NB4 (cell line): ENCODE measurements at regions not wholly inside any gene's neighbourhood (a gene's known extent, or its start where the extent isn't known, plus 50 kb on each side); places are given as distances from the start of the nearest gene placed in this dataset.

Experiments used
- DNase-seq: peaks from one replicate; pipeline ENCODE4 v3.0.0; 2010; ENCODE audit warnings: low read depth
- H3K4me3 ChIP-seq: one replicate; pipeline ENCODE4 v1.5.1; 2011; ENCODE audit warnings: mild to moderate bottlenecking, low read depth, low read length, moderate library complexity
- CTCF ChIP-seq: IDR thresholded peaks from one replicate; pipeline ENCODE4 v1.5.1; 2012; ENCODE audit warnings: low read depth, low read length
- MYC ChIP-seq: IDR thresholded peaks from 2 replicates; pipeline ENCODE4 v1.6.1; 2011; ENCODE audit warnings: low read depth, low read length
- POLR2A ChIP-seq: IDR thresholded peaks from 2 replicates; pipeline ENCODE4 v1.6.1; 2011; ENCODE audit warnings: mild to moderate bottlenecking; ENCODE audit not compliant: insufficient read length; ENCODE audit errors: extremely low read depth
- TF ChIP-seq, protein P1 (sequence below): IDR thresholded peaks from 2 replicates; pipeline ENCODE4 v1.6.1; 2011; ENCODE audit warnings: low read depth, low read length

- no peak overlapping the region for H3K4me3 ChIP-seq
- DNase-seq: no peak
- TF ChIP-seq CTCF: no peak
- no peak for TF ChIP-seq MYC
- TF ChIP-seq, protein P1, sequence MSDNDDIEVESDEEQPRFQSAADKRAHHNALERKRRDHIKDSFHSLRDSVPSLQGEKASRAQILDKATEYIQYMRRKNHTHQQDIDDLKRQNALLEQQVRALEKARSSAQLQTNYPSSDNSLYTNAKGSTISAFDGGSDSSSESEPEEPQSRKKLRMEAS: no peak
- no peak for TF ChIP-seq POLR2A
Measured at GRCh38 chr10:47058032-47058702, 146.9 kb downstream of the PTPN20 start.

DNA sequence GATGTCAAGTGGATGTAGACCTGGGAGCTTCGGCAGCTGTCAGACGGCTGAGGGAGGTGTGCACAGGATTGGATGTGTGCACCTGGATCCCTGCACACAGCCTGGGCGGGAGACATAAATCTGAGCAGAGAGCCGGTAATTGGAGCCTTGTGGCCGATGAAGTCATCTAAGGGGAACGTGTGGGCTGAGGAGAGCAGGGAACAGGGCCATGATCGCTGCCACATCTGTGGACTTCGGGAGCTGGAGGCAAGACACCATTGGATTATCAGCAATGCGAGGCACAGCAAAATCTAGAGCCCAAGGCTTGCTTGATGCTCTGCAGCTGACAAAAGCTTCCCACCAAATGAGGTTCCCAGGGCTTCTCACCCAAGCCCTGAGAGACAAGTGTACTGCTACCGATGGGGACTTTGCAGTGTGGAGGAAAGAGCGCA is 147.7 kb downstream of the PTPN20 start:
- no peak for DNase-seq
- H3K4me3 ChIP-seq: no peak overlapping the region
- TF ChIP-seq, protein P1: no peak
- TF ChIP-seq POLR2A (no peak), CTCF (no peak), MYC (no peak)

DNA sequence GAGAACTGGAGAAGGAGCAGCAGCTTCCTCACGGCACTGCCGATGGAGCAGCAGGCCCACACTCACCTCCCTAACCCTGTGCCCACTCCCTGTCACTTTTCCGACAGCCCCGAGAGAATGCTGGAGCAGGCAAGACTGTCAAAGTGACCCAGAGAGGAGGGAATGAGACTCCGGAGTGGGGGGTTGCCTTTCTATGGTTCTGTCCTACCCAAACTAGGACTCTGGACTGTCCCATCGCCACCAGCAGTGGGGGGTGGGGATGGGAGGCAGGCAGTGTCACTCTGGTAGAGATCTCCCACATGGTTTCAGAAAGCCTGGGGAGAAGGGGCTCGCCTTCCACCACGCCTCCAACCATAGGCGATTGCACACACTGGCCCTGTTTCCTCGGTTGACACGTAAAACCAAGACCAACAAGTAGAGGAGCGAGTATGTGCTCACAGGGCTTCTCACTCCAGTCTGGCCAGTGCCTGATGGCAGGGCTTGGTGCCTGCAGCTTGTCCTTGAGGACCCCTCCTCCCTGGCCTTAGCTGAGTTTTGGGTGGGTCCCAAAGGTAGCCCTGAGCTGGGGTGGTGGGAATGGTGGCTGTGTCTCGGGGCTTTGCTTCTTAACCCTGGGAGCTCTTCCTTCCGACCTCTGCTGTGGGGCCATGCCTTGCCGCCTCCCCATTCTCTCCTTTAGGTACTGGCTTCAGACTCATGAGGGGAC is 148.5 kb downstream of the PTPN20 start:
- TF ChIP-seq MYC: no peak
- TF ChIP-seq CTCF: no peak
- TF ChIP-seq POLR2A: no peak
- TF ChIP-seq, protein P1: no peak

DNA sequence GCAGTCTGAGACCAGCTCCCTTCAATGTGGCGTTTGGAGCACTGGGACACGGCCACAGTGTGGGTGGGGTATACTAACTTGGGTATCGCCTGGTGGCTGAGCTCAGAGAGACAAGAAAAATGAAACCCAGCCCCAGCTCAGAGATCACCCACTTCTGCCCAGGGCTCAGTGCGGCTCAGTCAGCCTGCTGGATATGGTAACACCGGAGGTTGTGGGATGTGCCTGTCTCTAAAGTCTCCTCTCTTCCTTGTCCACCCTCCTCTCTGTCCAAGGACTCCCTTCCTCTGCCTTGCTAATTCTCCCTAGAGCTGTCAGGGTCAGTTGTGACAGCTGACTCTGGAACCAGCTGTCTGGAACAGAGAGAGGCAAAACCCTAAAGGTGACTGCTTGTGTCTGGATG is 149.1 kb downstream of the PTPN20 start:
- TF ChIP-seq POLR2A (no peak), CTCF (no peak), MYC (no peak)
- TF ChIP-seq, protein P1: no peak
- no peak overlapping the region for H3K4me3 ChIP-seq
- DNase-seq: no peak

More for the DNA sequence above, 148.5 kb downstream of the PTPN20 start:
- no peak for DNase-seq
- H3K4me3 ChIP-seq: no peak overlapping the region

- H3K4me3 ChIP-seq: no peak overlapping the region
- no peak for TF ChIP-seq POLR2A
- TF ChIP-seq, protein P1: no peak
- TF ChIP-seq CTCF: no peak
- TF ChIP-seq MYC: no peak
- no peak for DNase-seq
Measured at GRCh38 chr10:47060993-47061500, 149.8 kb downstream of the PTPN20 start.
